Neural cell (in vitro differentiated cells): ENCODE measurements at regions not wholly inside any gene's neighbourhood (a gene's known extent, or its start where the extent isn't known, plus 50 kb on each side); places are given as distances from the start of the nearest gene placed in this dataset.
A peak's percentile ranks its signal among the peaks of the same experiment; 100 is the strongest.

Experiments
- H2AFZ ChIP-seq: fragments of 200-600, 300-800 bp; sonication (generic), shearing (Covaris generic); 2 replicates; pipeline ENCODE4 v1.6.0; 2014; ENCODE audit warnings: low read depth, mild to moderate bottlenecking, antibody characterized with exemption, low read length, moderate library complexity
- H3F3A ChIP-seq: fragments of 200-600 bp; shearing (Covaris generic); 2 replicates; pipeline ENCODE4 v1.6.1; 2016; ENCODE audit warnings: mild to moderate bottlenecking, moderate library complexity, mixed read lengths, antibody characterized with exemption, low read length; ENCODE audit not compliant: insufficient read depth, poor library complexity, severe bottlenecking
- H3K27ac ChIP-seq: fragments of 200-600, 300-800 bp; sonication (generic), shearing (Covaris generic); 2 replicates; pipeline ENCODE4 v1.5.1; 2014; ENCODE audit warnings: mild to moderate bottlenecking, low read length, moderate library complexity
- H3K27me3 ChIP-seq: fragments of 300-800, 200-600 bp; sonication (generic), shearing (Covaris generic); 2 replicates; pipeline ENCODE4 v1.6.0; 2014; ENCODE audit warnings: mild to moderate bottlenecking, low read depth, low read length, moderate library complexity; ENCODE audit not compliant: insufficient read depth
- H3K36me3 ChIP-seq: fragments of 300-800, 200-600 bp; sonication (generic), shearing (Covaris generic); 2 replicates; pipeline ENCODE4 v1.5.1; 2014; ENCODE audit warnings: mild to moderate bottlenecking, antibody characterized with exemption, low read length, moderate library complexity; ENCODE audit not compliant: insufficient read depth
- H3K4me2 ChIP-seq: fragments of 300-800, 200-600 bp; sonication (generic), shearing (Covaris generic); 2 replicates; pipeline ENCODE4 v1.6.0; 2014; ENCODE audit warnings: mild to moderate bottlenecking, low read length
- H3K4me3 ChIP-seq: fragments of 300-800, 200-600 bp; sonication (generic), shearing (Covaris generic); 2 replicates; pipeline ENCODE4 v1.5.1; 2014; ENCODE audit warnings: mild to moderate bottlenecking, low read length, moderate library complexity
- H3K79me2 ChIP-seq: fragments of 200-600 bp; shearing (Covaris generic); replicated peaks from 2 replicates; pipeline ENCODE4 v1.6.0; 2014; ENCODE audit warnings: mild to moderate bottlenecking, low read length, moderate library complexity; ENCODE audit not compliant: insufficient read depth
- H3K9ac ChIP-seq: fragments of 300-800, 200-600 bp; sonication (generic), shearing (Covaris generic); 2 replicates; pipeline ENCODE4 v1.6.1; 2016; ENCODE audit warnings: mild to moderate bottlenecking, low read length, mixed read lengths
- H3K9me2 ChIP-seq: fragments of 200-600 bp; shearing (Covaris generic); 2 replicates; pipeline ENCODE4 v1.6.1; 2016; ENCODE audit warnings: mild to moderate bottlenecking, low read length, mixed read lengths; ENCODE audit not compliant: insufficient read depth
- H3K9me3 ChIP-seq: fragments of 200-600, 300-800 bp; sonication (generic), shearing (Covaris generic); 2 replicates; pipeline ENCODE4 v1.6.1; 2016; ENCODE audit warnings: mild to moderate bottlenecking, mixed run types, low read length, moderate library complexity, mixed read lengths
- H4K20me1 ChIP-seq: fragments of 200-600 bp; shearing (Covaris generic); 2 replicates; pipeline ENCODE4 v1.6.1; 2016; ENCODE audit warnings: mild to moderate bottlenecking, mixed run types; ENCODE audit not compliant: insufficient read depth
- CTCF ChIP-seq: fragments of 450-650 bp; IDR thresholded peaks from 2 replicates; pipeline ENCODE4 v1.5.1; 2014; ENCODE audit warnings: antibody characterized with exemption, mild to moderate bottlenecking, moderate library complexity; ENCODE audit not compliant: poor library complexity, severe bottlenecking
- EP300 ChIP-seq: fragments of 450-650 bp; conservative IDR thresholded peaks from 2 replicates; pipeline ENCODE4 v1.6.1; 2014; ENCODE audit warnings: antibody characterized with exemption, mild to moderate bottlenecking, moderate library complexity; ENCODE audit not compliant: poor library complexity, severe bottlenecking
- EZH2 ChIP-seq: fragments of 200-600, 300-800 bp; shearing (Covaris generic), sonication (generic); IDR thresholded peaks from 2 replicates; pipeline ENCODE4 v1.6.1; 2014; ENCODE audit warnings: antibody characterized with exemption, low read length, borderline replicate concordance, mild to moderate bottlenecking; ENCODE audit not compliant: insufficient read depth, poor library complexity, severe bottlenecking
- MXI1 ChIP-seq: fragments of 450-650 bp; conservative IDR thresholded peaks from 2 replicates; pipeline ENCODE4 v1.6.1; 2014; ENCODE audit warnings: antibody characterized with exemption, mild to moderate bottlenecking; ENCODE audit not compliant: poor library complexity, severe bottlenecking
- POLR2AphosphoS5 ChIP-seq: IDR thresholded peaks from 2 replicates; pipeline ENCODE4 v1.6.1; 2012
- RAD21 ChIP-seq: fragments of 450-650 bp; conservative IDR thresholded peaks from 2 replicates; pipeline ENCODE4 v1.6.1; 2014; ENCODE audit warnings: antibody characterized with exemption, mild to moderate bottlenecking, moderate library complexity
- REST ChIP-seq: IDR thresholded peaks from 2 replicates; pipeline ENCODE4 v1.6.1; 2012; ENCODE audit warnings: borderline replicate concordance
- SMC3 ChIP-seq: fragments of 450-650 bp; conservative IDR thresholded peaks from 2 replicates; pipeline ENCODE4 v1.6.1; 2014; ENCODE audit warnings: antibody characterized with exemption, mild to moderate bottlenecking, moderate library complexity; ENCODE audit not compliant: poor library complexity
- TAF1 ChIP-seq: IDR thresholded peaks from 2 replicates; pipeline ENCODE4 v1.6.1; 2012; ENCODE audit warnings: low read depth

- Histone ChIP-seq H3K4me2 (no peak overlapping the region), H4K20me1 (no peaks in the 10 kb centered on the region), H3F3A (no peaks in the 10 kb centered on the region), H3K9ac (no peak overlapping the region), H3K4me3 (no peak overlapping the region), H3K27me3 (no peaks in the 10 kb centered on the region), H3K79me2 (no peaks in the 10 kb centered on the region), H3K27ac (no peak overlapping the region), H3K36me3 (no peaks in the 10 kb centered on the region), H2AFZ (no peak overlapping the region), H3K9me2 (no peaks in the 10 kb centered on the region), H3K9me3 (no peaks in the 10 kb centered on the region)
- TF ChIP-seq EZH2 (no peak), EP300 (no peak), MXI1 (no peak)
Measured at GRCh38 chr6:88246654-88247053, 80.5 kb upstream of the CNR1 start.

- TF ChIP-seq POLR2AphosphoS5 (peak; percentile 67), MXI1 (no peak), EZH2 (no peak), RAD21 (peak; percentile 32), REST (peak; percentile 98), CTCF (no peak), SMC3 (peak; percentile 13), TAF1 (no peak), EP300 (peak; percentile 69)
- H3K79me2 ChIP-seq, result no peaks in the 10 kb centered on the region
- H3K9me3 ChIP-seq, result no peaks in the 10 kb centered on the region
- no peaks in the 10 kb centered on the region for H3K27me3 ChIP-seq
- H3K4me3 ChIP-seq, result no peak overlapping the region
- H3K4me2 ChIP-seq, result no peak overlapping the region
- H4K20me1 ChIP-seq, result no peaks in the 10 kb centered on the region
- no peaks in the 10 kb centered on the region for H3F3A ChIP-seq
- peak overlapping the region; percentile 65 for H3K27ac ChIP-seq
- H3K9ac ChIP-seq, result peak overlapping the region; percentile 25
- H3K36me3 ChIP-seq, result no peaks in the 10 kb centered on the region
- H2AFZ ChIP-seq, result no peak overlapping the region
- no peaks in the 10 kb centered on the region for H3K9me2 ChIP-seq
Measured at GRCh38 chr6:88244721-88245120, 78.6 kb upstream of the CNR1 start.

GRCh38 chr6:88238901-88239300 lies 72.8 kb upstream of the CNR1 start:
- Histone ChIP-seq H3K27me3 (no peaks in the 10 kb centered on the region), H3F3A (no peaks in the 10 kb centered on the region), H3K9ac (no peak overlapping the region), H3K9me2 (no peaks in the 10 kb centered on the region), H3K79me2 (no peaks in the 10 kb centered on the region), H3K36me3 (no peaks in the 10 kb centered on the region), H3K9me3 (no peaks in the 10 kb centered on the region), H2AFZ (no peak overlapping the region), H3K27ac (no peak overlapping the region), H3K4me3 (no peak overlapping the region), H3K4me2 (no peak overlapping the region), H4K20me1 (no peaks in the 10 kb centered on the region)
- TF ChIP-seq RAD21 (no peak), POLR2AphosphoS5 (no peak), REST (no peak), MXI1 (no peak)
